ENCODE measurements at regions not wholly inside any gene's neighbourhood (a gene's known extent, or its start where the extent isn't known, plus 50 kb on each side); places are given as distances from the start of the nearest gene placed in this dataset.

GRCh38 chr20:4600308-4601014, 85.8 kb upstream of the PRNP start:
- DNase-seq = peak in 1 of 3 experiments; percentile 56

GRCh38 chr20:4597215-4597614, 89.0 kb upstream of the PRNP start:
- DNase-seq = no peak

- no peak for DNase-seq
Observed at GRCh38 chr20:4593149-4593525, 93.1 kb upstream of the PRNP start.

GRCh38 chr20:4592316-4593148, 93.7 kb upstream of the PRNP start:
- DNase-seq = peak; percentile 70 to 83 (median 77)

GRCh38 chr20:4591975-4592315, 94.3 kb upstream of the PRNP start:
- no peak for DNase-seq

GRCh38 chr20:4585758-4586157, 100.5 kb upstream of the PRNP start:
- no peak for DNase-seq

GRCh38 chr20:4585104-4585753, 101.0 kb upstream of the PRNP start:
- no peak for DNase-seq

GRCh38 chr20:4584510-4584909, 101.7 kb upstream of the PRNP start:
- DNase-seq = no peak

- DNase-seq = no peak
Observed at GRCh38 chr20:4581838-4582237, 104.4 kb upstream of the PRNP start.

- no peak for DNase-seq
Observed at GRCh38 chr20:4578375-4578774, 107.9 kb upstream of the PRNP start.

GRCh38 chr20:4574356-4574690, 111.9 kb upstream of the PRNP start:
- DNase-seq = no peak

GRCh38 chr20:4573564-4574355, 112.5 kb upstream of the PRNP start:
- DNase-seq = no peak

- DNase-seq = no peak
Observed at GRCh38 chr20:4571759-4572531, 114.3 kb upstream of the PRNP start.

GRCh38 chr20:4569865-4570264, 116.4 kb upstream of the PRNP start:
- DNase-seq = peak in 2 of 3 experiments; percentile 19 to 60

- DNase-seq = no peak
Observed at GRCh38 chr20:4569092-4569491, 117.2 kb upstream of the PRNP start.

GRCh38 chr20:4568361-4568959, 117.8 kb upstream of the PRNP start:
- no peak for DNase-seq

GRCh38 chr20:4567170-4567569, 119.1 kb upstream of the PRNP start:
- no peak for DNase-seq

GRCh38 chr20:4563534-4563933, 122.7 kb upstream of the PRNP start:
- DNase-seq = no peak

GRCh38 chr20:4563031-4563430, 123.2 kb upstream of the PRNP start:
- DNase-seq = no peak

GRCh38 chr20:4560667-4561066, 125.6 kb upstream of the PRNP start:
- no peak for DNase-seq

GRCh38 chr20:4559906-4560305, 126.3 kb upstream of the PRNP start:
- no peak for DNase-seq

- DNase-seq = no peak
Observed at GRCh38 chr20:4559106-4559505, 127.2 kb upstream of the PRNP start.
